ENCODE measurements at regions not wholly inside any gene's neighbourhood (a gene's known extent, or its start where the extent isn't known, plus 50 kb on each side); places are given as distances from the start of the nearest gene placed in this dataset.
"Not testable (repeated sequence)": the region's sequence is repeated elsewhere in the genome, so short reads cannot be mapped to it uniquely, and the experiment has no call there.

- TF ChIP-seq CTCF, POLR2A (IDR thresholded peaks at IDR 0.05): not testable (repeated sequence)
Measured at GRCh38 chr2:16970948-16971347, 305.3 kb upstream of the CYRIA start.
